ENCODE measurements at regions not wholly inside any gene's neighbourhood (a gene's known extent, or its start where the extent isn't known, plus 50 kb on each side); places are given as distances from the start of the nearest gene placed in this dataset.
"Not testable (repeated sequence)": the region's sequence is repeated elsewhere in the genome, so short reads cannot be mapped to it uniquely, and the experiment has no call there.

- DNase-seq, result no peak
Measured at GRCh38 chr4:67035501-67035900, 509.8 kb downstream of the CENPC start.

- DNase-seq, result no peak
Measured at GRCh38 chr4:67030636-67031035, 514.7 kb downstream of the CENPC start.

DNA sequence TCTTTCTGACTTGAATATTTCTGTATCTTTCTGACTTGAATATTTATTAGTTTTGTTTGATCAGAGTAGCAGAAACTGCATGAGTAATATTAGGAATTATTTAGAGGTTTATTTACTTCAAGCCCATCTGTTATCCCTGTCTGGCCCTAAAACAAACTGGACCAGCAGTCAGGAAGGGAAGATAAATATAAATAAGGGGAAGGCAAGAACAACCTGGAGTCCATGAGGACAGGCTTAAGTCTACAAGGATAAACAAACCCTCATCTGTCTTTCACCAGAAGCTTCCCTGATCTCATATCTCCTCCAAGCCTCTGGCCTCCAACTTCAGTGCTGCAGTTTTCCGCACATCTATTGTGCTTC, 524.9 kb downstream of the CENPC start:
- no peak for DNase-seq

- DNase-seq, result no peak
Measured at GRCh38 chr4:67019686-67020437, 525.4 kb downstream of the CENPC start.

GRCh38 chr4:67014592-67014991, 530.7 kb downstream of the CENPC start:
- no peak for DNase-seq

DNA sequence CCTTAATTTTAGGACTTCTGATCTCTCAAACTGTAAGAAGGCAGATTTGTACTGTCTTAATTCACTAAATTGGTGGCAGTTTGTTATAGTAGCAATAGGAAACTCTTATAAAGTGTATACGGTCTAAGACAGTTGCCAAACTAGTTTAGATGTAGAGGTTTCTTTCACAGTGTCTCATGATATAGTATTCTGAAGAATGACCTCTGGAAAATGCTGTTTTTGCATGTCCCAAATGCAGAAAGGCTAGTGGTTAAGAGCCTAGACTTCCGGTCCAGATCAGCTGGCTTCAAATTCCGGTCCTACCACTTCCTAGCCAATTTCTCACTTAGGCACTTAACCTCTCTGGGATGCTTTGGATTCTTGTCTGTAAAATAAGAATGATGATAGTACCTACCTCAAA, 538.5 kb downstream of the CENPC start:
- DNase-seq, result no peak

- no peak for DNase-seq
Measured at GRCh38 chr4:66991521-66991920, 553.8 kb downstream of the CENPC start.

DNA sequence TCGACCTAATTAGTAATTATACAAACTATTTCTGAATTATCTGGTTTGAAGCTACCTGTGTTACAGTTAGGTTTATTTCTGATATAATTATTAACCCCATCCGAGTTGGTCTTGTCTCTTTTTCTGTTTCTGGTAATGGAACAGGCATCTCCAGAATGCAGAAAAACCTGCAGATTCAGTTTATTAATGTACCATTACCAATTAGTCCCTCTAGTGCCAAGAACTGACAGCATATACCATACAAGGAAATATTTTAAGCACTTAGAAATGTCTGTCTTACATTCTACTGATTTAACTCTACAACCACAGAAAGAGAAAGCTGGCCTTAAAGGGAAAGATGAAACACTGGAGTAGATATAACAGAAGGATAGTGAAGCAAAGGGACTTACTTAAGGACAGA, 570.6 kb downstream of the CENPC start:
- DNase-seq, result no peak

DNA sequence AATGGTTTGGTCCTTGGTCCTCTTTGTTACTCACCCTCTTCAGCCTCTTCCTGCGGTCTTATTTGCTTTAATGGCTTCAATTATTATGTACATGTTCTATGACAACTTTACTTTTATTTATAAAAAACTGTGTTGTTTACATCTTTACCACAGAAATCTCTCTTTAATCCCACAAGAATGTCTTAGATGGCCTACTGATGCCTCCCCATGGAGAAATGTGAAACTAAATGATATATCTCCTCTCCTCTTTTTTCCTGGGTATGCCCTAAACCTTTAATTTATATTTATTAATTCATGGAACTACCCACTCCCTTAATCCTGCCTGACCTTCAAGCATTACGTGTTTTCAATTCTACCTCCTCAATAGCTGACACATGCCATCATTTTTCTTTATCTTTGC, 573.2 kb downstream of the CENPC start:
- no peak for DNase-seq

GRCh38 chr4:66964467-66964866, 580.8 kb downstream of the CENPC start:
- no peak for DNase-seq

- no peak for DNase-seq
Measured at GRCh38 chr4:66963084-66963483, 582.2 kb downstream of the CENPC start.

DNA sequence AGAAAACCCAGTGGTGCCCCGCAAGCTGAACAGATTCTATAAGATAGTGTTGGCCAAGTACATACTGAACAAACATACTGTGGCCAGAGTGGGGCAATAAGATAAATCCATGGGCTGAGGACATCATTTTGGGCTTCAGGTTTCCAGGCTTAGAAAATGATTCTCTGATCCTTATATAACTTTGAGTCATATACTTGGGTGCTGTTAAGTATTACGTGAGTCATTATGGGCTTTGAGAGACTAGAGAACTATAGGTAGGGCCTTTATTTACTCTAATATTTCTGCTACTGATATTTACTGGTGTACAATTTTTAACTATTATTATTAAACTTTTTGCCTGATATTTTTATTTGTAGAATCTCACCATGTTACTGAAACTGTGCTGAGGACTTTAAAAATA, 586.1 kb downstream of the CENPC start:
- DNase-seq, result no peak

GRCh38 chr4:66956852-66957251, 588.5 kb downstream of the CENPC start:
- DNase-seq, result no peak

DNA sequence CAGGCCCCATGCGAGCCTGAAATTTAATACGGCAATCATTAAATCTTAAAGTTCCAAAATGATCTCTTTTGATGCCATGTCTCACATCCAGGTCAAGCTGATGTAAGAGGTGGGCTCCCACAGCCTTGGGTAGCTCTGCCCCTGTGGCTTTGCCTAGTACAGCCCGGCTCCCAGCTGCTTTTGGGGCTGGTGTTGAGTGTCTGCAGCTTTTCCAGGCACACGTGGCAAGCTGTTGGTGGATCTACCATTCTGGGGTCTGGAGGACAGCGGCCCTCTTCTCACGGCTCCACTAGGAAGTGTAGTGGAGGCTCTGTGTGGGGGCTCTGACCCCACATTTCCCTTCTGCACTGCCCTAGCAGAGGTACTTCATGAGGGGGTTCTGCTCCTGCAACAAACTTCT, 588.9 kb downstream of the CENPC start:
- no peak for DNase-seq

DNA sequence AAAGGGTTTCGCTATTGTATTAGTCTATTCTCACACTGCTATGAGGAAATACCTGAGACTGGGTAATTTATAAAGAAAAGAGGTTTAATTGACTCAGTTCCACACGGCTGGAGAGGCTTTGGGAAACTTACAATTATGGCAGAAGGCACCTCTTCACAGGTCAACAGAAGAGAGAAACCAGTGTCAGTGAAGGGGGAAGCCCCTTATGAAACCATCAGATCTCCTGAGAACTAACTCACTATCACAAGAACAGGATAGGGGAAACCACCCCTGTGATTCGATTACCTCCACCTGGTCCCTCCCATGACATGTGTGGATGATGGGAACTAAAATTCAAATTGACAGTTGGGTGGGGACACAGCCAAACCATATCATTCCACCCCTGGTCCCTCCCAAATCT, 589.5 kb downstream of the CENPC start:
- DNase-seq, result no peak

DNA sequence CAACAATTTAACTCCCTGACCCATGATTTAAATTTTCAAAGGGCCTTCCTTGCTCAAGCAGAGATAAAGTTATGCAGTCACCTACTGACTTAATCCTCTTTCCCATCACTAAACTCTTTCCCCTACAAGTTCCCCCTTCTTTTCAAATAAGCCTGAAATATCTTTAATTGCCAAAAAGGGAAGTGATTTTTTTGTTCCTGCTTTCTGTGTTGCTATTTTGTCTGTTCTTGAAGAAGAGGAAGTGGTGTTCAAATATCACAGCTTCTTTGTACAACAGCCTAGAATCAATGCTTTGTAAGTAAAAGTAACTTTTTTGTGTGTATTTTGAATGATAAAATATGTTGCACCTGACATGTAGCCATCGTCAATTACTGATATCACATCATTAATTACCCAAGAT, 595.9 kb downstream of the CENPC start:
- peak; percentile 74 for DNase-seq

DNA sequence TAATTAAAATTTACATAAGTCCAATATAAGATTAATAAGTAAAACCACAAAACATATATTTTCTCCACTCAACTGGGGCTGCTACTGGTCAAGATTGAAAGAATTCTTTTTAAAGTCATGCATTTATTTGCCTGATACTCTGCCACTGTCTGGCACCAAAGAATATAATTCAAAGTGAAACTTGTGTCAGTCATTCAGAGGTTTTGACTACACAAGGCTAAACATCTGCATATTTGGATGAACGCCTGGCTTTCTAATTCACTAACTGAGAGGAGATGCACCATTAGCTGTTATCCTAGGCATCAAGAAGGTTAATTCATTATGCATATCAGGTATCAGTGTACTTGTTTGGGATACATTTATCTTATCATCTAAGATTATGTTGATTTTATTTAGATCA, 598.5 kb downstream of the CENPC start:
- no peak for DNase-seq

GRCh38 chr4:66943112-66943511, 602.2 kb downstream of the CENPC start:
- peak; percentile 47 to 53 for DNase-seq

DNA sequence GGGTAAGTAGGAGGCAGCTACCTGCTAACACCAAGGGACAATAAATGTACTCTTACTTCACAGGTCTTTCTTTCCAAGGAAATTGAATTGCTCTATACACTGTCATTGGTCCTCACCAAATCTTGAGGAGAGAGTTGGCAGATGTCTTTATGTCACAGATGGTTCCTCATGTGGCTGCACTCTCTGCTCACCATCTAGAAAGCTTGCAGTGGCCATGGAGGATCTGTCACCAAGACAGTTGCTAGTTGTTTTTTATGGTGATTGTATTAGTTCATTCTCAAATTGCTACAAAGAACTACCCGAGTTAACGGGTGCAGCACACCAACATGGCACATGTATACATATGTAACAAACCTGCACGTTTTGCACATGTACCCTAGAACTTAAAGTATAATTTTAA, 613.3 kb downstream of the CENPC start:
- DNase-seq, result not testable (repeated sequence)

GRCh38 chr4:66930206-66930605, 615.1 kb downstream of the CENPC start:
- no peak for DNase-seq

DNA sequence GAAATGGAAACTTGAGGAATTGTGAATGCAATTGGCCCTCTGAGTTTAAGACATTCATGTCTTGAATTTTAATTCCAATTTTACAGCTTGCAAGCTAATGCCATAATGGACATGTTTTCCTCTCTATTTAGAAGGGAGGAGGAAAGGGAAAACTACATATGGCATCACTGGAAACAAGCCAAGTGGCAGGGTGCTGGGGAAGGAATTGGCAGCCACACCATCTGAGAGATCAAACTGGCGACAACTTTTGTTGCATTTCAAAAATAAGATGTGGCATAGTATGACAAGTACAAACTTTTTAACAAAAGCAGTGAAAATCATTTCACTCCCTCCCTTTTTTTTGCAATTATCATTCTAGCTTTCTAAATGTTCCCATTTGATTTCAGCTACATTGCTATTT, 615.6 kb downstream of the CENPC start:
- DNase-seq, result no peak

- not testable (repeated sequence) for DNase-seq
Measured at GRCh38 chr4:66928881-66929280, 616.4 kb downstream of the CENPC start.

DNA sequence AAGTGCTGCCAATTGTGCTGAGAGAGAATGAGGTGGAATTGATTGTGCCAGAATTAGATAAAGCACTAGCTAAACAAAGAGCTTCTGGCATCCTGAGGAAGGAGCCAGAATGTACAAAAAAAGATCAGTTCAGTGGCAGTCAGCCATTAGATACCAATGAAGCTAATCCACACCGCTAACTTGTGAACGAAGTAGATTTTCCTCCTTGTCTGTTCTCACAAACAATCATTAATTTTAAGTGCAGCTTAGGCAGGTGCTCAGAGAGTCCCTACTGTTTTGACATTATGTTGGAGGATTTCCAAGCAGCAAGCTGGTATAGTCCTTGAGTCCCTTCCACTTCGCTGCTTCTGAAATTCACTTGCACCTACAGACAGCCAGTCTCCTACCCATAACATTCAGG, 617.4 kb downstream of the CENPC start:
- DNase-seq, result no peak

DNA sequence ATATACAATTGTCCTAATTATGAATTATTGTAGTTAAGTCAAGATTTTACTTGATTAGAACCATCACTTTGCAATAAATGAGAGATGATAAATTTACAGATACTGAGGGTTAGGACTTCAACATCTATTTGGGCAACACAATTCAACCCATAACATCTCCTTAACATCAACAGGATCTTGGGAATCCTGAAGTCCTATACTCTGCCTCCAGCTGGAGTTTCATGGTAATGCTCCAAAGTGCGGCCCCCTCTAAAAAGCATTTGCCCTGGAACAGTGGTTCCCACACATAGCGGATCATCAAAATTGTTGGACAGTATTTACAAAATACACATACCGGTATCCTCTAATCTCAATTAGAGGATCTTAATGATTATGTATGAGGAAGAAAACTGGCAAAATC, 618.6 kb downstream of the CENPC start:
- DNase-seq, result no peak

DNA sequence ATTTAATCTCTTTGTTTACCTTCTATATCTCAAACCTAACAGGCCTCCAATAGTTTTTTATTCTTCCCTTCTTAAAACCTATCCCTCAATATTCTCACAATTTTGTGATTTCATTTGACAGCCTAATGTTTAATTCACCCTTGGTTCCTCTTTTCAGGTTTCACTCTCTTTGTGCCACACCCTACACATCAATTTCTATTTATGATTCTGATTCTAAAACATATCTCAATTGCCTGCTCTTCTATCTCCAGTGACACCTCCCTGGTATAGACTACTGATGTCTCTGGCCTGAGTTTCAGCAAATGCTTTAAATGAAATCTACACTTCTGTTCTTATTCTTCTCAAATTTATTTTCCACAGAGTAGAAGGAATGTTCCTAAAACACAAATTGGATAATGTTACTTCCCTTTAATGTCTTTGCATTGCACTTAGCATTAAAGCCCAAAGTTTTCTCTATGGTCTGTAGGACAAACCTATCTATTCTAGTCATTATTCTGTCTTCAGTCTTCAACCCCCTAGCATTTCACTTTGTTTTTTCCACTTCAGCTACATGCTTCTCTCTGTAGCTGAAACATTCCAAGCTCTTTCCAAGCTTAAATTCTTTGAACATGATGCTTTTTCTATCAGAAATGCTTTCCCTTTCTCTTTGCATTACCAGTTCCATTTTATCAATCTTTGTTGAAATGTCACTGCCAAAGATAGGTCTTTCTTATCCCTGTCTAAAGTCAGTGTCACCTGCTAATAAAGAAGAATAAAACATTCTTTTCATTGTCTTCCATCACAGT, 622.0 kb downstream of the CENPC start:
- no peak for DNase-seq
